Daoy (cell line): ENCODE measurements at regions not wholly inside any gene's neighbourhood (a gene's known extent, or its start where the extent isn't known, plus 50 kb on each side); places are given as distances from the start of the nearest gene placed in this dataset.

Source experiments
- DNase-seq: peaks from one replicate; pipeline ENCODE4 v3.0.0-alpha.2; 2015; ENCODE audit warnings: low read depth

DNA sequence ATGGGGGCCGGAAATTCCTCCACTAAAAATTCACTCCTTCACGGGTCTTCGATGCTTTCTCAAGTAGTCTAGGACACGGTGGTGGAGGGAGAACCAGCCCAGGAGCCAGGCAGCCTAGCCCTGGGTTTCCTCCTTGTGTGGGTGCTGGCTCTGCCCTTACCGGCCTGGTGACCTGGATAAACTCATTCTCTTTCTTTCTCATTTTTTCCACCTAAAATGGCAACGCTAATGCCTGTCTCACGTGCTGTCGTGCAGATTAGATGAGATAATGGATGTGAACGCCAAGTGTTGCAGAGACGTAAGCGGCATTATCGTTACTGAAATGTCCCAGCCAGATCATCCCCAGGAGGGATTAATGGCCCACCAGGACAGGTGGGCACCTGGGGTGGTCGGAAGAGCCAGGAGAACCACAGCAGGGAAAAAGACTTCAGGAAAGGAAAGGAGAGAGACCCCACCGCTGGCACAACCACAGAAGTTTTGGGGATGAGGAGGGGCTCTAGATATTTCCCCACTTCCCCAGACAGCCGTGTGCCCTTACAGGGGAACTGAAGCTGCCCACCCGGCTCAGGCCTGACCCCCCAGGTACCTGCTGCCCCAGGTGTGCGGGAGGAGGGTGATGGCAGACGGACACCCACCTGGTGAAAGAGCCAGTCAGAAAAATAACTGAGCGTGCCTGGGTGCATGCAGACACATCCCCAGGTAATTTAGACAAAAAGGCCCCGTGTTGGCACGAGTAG lies 100.8 kb upstream of the ASAP2 start:
- no peak for DNase-seq

DNA sequence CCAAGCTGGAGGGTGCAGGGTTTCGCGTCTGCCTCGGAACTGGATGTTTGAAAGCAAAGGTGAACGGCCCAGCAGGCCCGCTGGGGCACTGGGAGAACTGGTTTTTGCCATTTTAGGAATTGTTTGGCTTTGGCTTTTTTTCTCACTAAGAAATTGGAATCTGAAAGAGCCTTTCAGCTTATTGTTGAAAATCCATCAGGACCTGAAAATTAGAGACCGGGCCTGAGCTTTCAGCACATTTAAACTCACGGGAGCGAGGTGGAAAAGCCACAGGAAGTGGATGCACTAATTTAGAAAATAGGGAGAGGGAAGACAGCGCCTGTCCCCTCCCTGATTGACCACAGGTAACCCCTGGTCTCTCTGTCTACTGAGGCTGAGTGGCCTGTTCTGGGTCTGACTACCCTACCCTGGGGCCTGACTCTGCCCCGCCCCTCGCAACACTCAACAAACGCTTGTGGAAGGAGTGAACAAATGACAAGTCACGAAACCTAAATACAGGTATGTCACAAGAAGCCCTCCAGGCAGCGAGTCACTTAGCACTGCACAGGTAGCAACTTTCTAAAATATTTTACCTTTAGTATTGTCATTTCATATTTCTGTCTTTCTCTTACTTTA lies 100.3 kb upstream of the MBOAT2 start:
- DNase-seq = no peak

DNA sequence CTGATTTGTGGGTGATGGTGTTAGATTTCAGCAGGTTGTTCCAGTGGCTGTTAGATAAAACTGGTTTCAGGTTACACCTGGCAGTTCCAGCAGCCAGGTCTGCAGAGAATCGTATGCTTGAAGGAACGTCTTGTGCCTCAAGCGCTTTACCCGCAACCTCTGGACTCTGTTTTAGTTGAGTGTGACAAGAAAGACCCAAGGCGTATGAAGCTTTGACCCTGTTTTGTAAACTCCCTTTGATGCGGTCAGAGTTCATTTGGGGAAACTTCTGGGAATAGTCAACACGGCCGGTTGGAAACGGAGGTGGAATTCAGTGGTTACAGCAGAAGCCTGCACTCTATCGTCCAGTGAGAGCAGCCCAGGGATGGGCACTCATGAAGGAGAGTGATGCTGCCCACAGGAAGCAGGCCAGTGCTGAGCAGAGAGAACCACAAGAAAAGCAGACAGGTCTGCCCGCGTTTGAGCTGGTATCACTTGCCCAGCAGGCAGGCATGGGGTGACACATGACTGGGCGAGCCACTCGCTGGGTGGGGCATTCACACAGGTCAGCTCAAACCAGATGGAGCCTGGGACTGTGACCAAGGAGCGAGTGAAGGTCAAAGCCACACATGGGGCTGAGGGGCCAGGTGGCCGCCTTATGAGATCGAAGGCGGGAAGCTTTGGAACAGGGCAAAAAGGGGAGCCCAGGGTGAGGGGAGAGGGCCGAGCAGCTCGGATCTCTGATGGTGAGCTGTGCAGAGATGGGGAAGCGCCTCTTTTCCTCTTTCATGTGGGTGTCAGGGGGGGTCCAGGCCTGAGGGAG lies 99.6 kb upstream of the MBOAT2 start:
- no peak for DNase-seq

DNA sequence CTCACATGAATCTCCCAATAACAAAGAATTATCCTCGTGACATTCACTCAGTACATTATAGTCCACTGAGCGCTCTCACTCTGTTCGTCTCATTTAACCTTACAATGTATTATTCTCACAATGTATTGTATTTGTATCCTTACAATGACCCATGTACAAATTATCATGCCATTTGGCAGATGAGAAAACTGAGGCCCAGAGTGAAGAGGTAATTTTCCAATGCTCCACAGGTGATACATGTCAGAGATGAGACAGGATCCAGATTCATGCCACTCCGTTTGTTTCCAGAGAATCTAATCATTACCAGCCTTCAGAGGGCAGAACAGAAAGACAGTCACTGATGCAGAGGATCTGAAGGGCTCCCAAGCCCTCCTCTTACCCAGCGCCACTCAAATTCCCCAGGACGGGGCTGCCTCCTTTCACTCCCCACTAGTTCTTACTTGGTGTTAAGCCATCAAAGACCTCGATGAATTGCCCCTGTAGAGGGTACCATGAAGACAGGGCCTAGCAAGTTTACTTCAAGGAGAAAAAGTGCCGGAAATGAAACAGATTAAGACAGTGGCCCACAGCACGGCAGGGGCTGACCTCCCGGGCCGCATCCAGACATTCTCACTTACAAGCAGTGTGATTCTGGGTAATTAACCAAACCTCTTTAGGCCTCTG lies 98.4 kb upstream of the MBOAT2 start:
- DNase-seq = no peak

DNA sequence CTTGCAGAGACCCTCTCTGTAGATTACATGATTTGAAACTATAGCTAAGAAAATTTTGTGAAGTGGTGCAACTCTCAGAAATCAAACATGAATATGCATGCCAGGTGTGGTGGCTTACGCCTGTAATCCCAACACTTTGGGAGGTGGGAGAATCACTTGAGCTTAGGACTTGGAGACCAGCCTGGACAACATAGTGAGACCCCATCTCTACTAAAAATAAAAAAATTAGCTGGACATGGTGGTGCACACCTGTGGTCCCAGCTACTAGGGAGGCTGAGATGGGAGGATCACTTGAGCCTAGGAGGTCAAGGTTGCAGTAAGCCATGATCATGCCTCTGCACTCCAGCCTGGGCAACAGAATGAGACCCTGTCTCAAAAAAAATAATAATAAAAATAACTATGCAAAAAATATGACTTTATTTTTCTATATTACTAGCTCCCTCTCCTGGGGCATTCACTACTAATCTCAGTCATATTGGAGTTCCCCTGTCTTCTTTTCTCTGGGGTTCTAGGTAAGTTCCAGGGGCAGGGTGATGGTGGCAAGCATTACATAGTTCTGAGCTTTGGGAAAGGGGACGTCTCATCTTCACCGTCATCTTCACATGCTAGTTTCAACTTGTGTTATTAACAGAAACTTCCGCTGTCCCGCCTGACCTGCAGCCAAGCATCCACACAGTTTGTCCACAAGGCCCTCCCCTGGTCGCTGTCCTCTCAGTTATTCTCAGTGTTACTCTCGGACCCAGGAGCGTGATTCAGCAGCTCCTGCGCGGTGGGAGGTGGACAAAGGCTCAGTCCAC lies 96.8 kb upstream of the MBOAT2 start:
- DNase-seq = no peak

DNA sequence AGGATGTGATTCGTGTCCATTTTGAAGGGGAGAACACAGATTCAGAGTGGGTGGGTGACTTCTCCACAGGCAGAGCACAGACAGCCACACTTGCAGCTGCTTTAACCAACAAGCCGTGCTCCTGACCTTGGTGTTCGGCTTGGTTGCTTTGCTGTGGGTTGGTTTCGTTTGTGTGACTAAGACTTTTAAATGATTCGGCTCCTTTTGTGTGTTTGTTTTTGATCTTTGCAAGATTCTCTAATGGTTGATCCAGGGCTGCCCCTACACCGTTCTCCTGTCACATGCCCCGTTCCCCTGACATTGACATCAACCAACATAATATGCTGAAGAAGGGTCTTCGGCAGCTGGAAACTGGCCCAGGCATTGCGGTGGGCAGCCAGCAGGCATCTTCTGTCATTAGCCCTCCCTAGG lies 95.9 kb upstream of the MBOAT2 start:
- DNase-seq = peak; percentile 51

DNA sequence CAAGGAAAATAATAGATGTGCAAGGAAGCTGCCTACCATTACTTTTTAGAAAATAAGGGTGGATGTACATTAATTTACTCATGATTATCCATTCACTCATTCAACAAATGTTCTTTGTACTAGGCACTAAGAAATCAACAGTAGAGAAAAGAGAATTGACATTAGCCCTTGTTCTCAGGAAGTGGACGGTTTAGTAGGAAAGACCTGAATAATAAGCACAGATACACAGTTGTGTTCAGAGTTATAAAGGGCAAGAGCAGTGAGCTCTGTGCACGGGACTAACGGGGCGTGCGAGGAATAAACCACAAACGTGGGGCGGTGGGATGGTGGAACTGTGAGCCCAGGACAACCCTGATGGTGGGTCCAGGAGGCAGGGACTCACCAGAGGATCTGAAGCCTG lies 94.4 kb upstream of the MBOAT2 start:
- DNase-seq = no peak

DNA sequence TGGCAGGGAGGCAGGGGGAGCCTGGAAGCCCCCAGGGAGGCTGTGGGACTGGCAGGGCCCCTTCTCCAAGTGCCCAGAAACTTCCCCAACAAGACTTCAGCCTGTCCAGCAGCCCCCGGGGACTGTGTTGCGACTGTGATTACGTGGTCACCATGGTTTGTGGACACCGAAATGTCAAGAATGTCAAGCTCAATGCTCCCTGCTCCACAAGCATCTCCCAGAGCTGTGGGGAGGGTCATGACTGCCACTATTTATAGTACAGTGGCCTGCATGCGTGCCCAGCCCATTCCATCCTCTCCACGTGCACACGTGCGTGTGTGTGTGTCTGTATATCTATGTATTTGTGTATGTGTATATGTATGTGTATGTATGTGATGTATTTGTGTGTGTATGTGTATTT lies 93.8 kb upstream of the MBOAT2 start:
- no peak for DNase-seq

DNA sequence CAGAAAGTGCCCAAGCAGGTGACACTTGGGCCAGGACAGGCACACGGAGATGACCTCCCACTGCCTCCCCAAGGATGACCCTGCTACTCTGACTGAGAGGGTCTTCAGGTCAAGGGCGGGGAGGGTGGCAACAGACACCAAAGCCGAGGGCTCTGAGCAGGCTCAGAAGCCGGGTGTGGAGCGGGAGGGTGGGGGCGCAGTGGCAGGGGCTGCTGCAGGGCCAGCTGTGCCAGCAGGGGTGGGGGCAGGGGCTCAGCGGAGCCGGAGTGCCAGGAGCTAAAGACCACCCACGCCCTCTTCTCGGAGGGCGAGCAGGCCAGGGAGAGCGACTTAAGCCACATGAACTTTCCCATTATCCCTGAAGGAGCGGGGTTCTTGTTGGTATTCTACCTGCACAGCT lies 93.3 kb upstream of the MBOAT2 start:
- no peak for DNase-seq

DNA sequence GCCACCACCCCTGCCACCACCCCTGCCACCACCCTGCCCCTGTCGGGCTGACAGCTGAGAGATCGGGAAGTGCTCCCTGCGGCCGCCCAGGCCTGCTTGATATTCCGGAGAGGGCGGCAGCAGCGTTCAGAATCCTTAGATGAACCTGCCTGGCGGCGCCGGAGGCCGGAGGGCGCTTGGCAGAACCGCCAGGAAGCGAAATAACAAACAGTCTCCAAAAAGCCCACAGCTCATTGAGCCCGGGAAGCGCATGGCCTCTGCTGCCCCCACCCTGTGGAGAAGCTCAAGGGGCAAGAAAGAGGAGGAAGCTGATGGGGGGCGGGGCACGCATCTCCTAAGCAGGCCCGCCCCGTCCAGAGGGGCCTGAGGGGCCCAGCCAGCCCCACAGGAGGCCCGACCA lies 92.2 kb upstream of the MBOAT2 start:
- DNase-seq = no peak

DNA sequence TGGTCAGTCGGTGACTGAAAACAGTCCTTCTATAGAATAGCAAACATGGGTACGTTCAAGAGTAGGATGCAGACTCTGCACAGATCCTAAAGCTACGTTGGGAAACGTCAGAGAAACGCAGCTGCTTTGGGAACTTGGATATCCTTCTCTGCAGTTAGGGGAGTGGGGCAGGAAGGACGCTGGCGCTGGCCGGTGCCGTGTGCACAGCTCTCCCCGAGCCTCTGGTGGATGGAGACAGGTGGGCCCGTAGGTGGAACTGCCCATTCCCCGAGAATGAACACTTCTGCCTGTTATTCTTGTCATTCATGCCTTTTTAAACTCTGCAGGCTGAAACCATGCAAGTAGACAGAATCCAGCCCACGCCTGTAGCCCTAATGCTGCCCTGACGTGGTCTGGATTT lies 91.7 kb upstream of the MBOAT2 start:
- no peak for DNase-seq

DNA sequence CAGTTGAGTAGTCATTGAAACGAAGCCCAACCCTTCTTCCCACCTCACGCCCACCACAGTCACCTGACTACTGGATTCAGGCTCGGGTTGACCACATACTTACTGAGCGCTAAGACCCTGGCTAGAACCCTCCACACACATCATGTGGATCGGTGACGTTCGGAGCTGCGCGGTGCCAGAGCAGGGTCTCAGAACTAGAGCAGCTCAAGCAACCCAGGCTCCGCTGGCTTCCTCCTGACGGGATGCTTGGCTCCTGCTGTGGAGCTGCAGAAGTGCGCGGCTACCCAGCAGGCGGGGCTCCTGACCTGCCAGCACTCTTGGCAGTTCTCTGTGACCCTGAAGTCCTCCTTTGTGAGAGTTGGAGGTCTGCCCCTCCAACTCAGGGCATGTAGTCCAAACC lies 90.6 kb upstream of the MBOAT2 start:
- no peak for DNase-seq

DNA sequence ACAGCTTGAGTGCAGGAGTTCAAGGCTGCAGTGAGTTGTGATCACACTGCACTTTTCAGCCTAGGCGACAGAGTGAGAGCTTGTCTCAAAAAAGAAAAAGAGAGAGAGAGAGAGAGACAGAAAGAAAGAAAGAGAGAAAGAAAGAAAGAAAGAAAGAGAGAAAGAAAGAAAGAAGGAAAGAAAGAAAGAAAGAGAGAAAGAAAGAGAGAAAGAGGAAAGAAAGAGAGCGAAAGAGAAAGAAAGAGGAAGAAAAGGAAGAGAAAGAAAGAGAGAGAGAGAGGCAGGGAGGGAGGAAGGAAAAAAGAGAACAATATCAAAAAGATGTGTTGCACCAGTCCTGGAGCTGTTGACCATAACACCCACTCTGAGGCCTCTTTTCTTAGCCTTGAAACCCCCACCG lies 89.8 kb upstream of the MBOAT2 start:
- no peak for DNase-seq

DNA sequence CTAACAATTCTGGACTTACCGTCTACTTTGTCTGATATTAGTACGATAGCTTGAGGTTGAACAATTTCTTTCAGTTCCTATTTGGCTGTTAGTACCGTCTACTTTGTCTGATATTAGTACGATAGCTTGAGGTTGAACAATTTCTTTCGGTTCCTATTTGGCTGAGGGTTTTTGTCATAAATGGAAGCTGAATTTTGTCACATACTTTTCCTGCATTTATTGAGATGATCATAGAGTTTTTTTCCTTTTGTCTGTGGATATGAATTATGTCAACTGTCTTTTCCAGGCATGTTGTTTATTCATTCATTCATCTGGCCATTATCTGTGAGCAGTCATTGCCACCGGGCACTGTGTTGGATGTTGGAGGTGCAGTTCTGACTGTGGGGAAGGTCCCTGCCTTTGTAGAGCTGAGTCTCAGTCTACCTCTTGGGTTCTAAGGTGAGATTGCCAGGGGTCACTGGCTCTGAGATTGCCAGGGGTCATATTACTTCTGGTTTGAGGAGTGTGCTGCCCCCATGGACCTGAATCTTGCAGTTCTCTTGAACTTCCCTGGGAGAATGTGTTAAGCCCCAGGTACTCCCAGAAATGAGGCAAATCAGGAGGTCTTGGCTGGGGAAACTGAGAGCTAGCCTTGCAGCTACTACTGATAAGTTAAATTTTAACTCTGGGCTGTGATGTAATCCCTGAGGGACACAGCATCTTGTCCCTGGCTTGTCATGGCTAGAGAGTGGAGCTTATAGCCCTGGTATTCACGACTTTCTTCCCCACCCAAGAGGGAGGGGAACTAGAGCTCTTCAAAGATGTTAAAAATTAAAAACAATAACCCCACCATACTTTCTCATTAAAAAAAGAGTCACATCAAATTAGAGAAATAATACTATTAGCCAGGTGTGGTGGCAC lies 89.1 kb upstream of the MBOAT2 start:
- DNase-seq = no peak

DNA sequence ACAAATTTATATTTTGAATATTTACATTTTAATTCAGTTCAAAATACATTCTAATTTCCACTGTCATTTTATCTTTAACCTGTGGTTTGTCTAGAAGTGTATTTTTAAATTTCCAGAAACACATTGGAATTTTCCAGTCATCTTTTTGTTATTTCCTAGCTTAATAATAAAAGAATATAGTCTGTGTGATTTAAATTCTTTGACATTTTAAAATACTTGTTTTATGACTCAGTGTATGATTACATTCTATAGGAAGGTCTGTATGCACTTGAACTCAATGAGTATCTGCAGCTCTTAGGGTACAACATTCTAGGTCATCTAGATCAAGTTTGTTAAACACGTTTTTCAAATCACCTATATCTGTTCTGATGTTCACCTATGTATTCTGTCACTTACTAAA lies 88.3 kb upstream of the MBOAT2 start:
- no peak for DNase-seq

DNA sequence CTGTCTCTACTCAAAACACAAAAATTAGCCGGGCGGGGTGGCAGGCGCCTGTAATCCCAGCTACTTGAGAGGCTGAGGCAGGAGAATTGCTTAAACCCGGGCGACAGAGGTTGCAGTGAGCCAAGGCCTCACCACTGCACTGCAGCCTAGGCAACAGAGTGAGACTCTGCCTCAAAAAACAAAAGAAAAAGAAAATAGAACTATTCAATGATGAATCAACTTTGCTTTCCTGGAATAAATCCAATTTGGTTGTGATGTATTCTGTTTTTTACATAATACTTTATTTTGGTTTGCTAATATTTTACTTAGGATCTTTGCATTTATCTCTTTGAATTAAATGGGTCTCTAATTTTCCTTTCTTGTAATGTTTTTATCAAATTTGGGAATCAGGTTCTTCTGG lies 86.3 kb upstream of the MBOAT2 start:
- no peak for DNase-seq

DNA sequence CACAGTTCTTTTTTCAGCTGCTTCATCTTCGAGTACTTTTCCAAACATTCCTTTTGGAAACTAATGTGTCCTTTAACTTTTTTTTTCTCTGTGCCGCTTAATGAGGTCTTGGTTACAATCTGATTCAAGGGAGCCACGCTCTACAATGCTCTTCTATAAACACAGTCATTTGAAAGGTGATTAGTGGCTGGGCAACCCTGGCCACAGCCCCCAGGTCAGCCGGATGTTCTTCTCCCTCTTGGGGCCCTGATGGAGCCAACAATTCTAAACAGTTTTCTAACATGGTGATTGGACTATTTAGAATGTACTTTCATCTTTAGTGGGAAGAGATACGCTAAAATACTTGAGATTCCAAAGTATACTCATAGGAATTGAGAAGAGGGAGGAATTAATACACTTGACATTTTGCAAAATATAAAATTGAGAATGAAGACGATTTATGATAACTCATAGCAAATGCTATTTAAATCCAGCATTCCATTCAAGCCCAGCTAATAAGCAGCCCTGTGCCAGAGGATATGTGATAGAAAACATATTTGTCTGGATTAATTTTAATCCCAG lies 83.7 kb upstream of the MBOAT2 start:
- DNase-seq = peak; percentile 34

DNA sequence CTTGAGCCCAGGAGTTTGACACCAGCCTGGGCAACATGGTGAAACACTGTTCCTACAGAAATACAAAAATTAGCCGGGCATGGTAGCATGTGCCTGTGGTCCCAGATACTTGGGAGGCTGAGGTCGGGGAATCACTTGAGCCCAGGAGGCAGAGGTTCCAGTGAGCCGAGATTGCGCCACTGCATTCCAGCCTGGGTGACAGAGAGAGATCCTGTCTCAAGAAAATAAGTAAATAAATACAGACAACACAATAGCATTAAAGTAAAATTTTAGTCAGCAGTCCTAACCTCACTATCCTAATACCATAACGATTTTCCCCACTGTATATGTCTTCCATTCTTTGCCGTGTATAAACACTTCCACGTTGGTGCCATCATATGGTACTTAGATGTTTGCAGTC lies 83.0 kb upstream of the MBOAT2 start:
- DNase-seq = no peak

DNA sequence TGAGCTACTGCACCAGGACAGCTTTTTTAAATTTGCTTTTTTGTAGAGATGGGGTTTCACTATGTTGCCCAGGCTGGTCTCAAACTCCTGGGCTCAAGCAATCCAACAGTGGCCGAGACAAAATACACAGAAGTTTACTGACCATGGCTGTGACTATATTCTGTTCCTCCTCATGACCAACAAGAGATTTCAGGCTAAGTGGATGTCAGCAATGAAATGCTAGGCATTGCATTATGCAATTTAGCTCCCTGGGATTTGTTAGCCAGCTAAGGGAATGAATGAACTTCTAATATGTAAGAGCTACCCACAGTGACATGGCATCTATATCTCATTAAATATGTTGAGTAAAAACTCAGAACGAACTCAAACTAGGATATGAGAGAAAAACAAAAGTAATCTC lies 81.9 kb upstream of the MBOAT2 start:
- no peak for DNase-seq

DNA sequence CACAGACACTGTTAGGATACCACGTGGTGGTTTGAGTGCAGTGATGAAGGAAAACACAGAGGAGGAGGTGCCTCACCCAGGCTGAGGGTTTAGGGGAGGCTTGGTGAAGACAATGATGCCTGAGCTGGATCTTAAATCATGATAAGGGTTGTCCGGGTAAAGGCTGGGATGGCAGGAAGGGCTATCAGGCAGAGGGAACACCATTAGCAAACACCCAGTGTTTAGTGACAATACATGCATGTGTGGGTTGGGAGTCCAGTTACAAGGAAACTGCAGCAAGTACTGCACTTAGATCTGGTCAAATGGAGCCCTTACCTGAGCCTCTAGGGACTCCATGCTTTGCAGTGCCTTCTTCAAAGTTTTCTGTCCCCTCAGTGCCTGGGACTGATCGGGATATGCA lies 79.8 kb upstream of the MBOAT2 start:
- no peak for DNase-seq
